Chondrocyte (in vitro differentiated cells): ENCODE measurements at regions not wholly inside any gene's neighbourhood (a gene's known extent, or its start where the extent isn't known, plus 50 kb on each side); places are given as distances from the start of the nearest gene placed in this dataset.
"Not testable (repeated sequence)": the region's sequence is repeated elsewhere in the genome, so short reads cannot be mapped to it uniquely, and the experiment has no call there.

Experiments used
- DNase-seq: peaks from one replicate; pipeline ENCODE4 v3.0.0; 2021; ENCODE audit warnings: mixed read lengths, low spot score
- H3K27ac Mint-ChIP-seq: one replicate; pipeline ENCODE4 v1.8.0; 2021; ENCODE audit warnings: mild to moderate bottlenecking, moderate library complexity, mixed read lengths; ENCODE audit not compliant: unreplicated experiment
- H3K27me3 Mint-ChIP-seq: 2 replicates; pipeline ENCODE4 v1.8.0; 2021; ENCODE audit warnings: low read depth, mixed read lengths
- H3K36me3 Mint-ChIP-seq: 2 replicates; pipeline ENCODE4 v1.8.0; 2021; ENCODE audit warnings: low read depth, mixed read lengths
- H3K4me1 Mint-ChIP-seq: 2 replicates; pipeline ENCODE4 v1.8.0; 2021; ENCODE audit warnings: low read depth, mild to moderate bottlenecking, mixed read lengths
- H3K4me3 Mint-ChIP-seq: one replicate; pipeline ENCODE4 v1.8.0; 2021; ENCODE audit warnings: mild to moderate bottlenecking, moderate library complexity, mixed read lengths; ENCODE audit not compliant: unreplicated experiment
- H3K9me3 Mint-ChIP-seq: 2 replicates; pipeline ENCODE4 v1.8.0; 2021; ENCODE audit warnings: low read depth, mixed read lengths
- CTCF ChIP-seq: fragments of 200-600 bp; sonication (generic); IDR thresholded peaks from 2 replicates; pipeline ENCODE4 v1.5.0; 2021; ENCODE audit warnings: antibody characterized with exemption, mild to moderate bottlenecking, moderate library complexity

DNA sequence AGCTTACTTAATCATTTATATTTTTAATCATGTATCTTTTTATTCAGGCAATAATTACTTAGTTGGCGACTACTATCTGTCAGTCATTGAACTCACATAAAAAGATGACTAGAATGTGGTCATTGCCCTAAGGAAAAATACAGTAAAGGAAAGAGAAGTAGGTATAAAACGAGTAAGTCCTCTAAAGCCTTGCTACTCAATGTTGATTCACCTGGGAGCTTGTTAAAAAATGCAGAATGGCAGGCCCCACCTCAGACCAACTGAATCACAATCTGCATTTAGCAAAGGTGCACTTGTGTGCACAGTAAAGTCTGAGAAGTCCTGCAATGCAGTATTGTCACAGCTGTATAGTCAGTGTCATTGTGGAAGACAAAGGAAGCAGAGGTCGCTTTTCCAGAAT lies 592.4 kb downstream of the CSNK1G3 start:
- TF ChIP-seq CTCF = no peak
- no peaks in the 10 kb centered on the region for H3K27me3 Mint-ChIP-seq

DNA sequence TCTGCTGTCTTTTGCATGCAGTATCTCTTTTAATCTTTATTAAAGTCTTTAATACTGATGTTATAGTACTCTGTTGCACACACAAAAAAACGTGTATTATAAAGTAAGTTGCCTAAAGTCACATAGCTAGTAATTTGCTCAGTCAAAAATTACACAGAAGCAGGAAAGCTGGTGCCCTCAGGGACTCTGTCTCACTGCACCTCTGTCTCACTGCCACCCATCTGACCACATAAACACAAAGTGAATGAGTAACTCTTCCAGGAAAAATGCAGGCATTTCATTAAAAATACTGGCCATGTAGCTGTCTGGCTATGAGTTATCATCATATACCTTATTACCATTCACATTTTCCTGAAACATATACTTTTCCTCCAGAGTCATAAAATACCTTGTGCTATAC lies 591.7 kb downstream of the CSNK1G3 start:
- DNase-seq = no peak
- no peak for TF ChIP-seq CTCF
- Mint-ChIP-seq H3K36me3 (no peaks in the 10 kb centered on the region), H3K4me1 (peaks cover 17% of the 10 kb centered on the region), H3K27ac (no peak overlapping the region), H3K4me3 (no peak overlapping the region), H3K9me3 (no peaks in the 10 kb centered on the region), H3K27me3 (no peaks in the 10 kb centered on the region)

More for the DNA sequence above, 592.4 kb downstream of the CSNK1G3 start:
- no peak overlapping the region for H3K4me3 Mint-ChIP-seq
- H3K9me3 Mint-ChIP-seq = no peaks in the 10 kb centered on the region
- no peak overlapping the region for H3K27ac Mint-ChIP-seq
- DNase-seq = no peak
- H3K36me3 Mint-ChIP-seq = no peaks in the 10 kb centered on the region
- peaks cover 17% of the 10 kb centered on the region for H3K4me1 Mint-ChIP-seq

GRCh38 chr5:124103056-124103455 lies 591.1 kb downstream of the CSNK1G3 start:
- H3K9me3 Mint-ChIP-seq, H3K4me3 Mint-ChIP-seq, H3K36me3 Mint-ChIP-seq, DNase-seq, H3K27ac Mint-ChIP-seq, H3K27me3 Mint-ChIP-seq: not testable (repeated sequence)
- peaks cover 17% of the 10 kb centered on the region for H3K4me1 Mint-ChIP-seq

- H3K4me3 Mint-ChIP-seq = no peak overlapping the region
- H3K27me3 Mint-ChIP-seq = no peaks in the 10 kb centered on the region
- no peak overlapping the region for H3K27ac Mint-ChIP-seq
- no peaks in the 10 kb centered on the region for H3K36me3 Mint-ChIP-seq
- DNase-seq = no peak
- peaks cover 17% of the 10 kb centered on the region for H3K4me1 Mint-ChIP-seq
- no peak for TF ChIP-seq CTCF
- no peaks in the 10 kb centered on the region for H3K9me3 Mint-ChIP-seq
These were observed 590.5 kb downstream of the CSNK1G3 start for GRCh38 chr5:124102486-124102885.

DNA sequence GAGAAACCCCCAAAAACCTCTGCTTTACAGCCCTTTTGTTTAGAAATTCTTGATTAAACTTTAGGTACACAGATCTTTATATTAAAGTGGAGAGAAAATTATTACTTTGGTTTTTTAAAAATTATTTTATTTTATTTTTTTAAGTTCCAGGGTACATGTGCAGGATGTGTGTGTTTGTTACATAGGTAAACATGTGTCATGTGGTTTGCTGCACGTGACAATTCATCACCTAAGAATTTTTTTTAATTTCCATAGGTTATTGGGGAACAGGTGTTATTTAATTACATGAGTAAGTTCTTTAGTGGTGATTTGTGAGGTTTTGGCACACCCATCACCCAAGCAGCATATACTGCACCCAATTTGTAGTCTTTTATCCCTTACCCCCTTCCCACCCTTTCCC lies 581.7 kb downstream of the CSNK1G3 start:
- no peaks in the 10 kb centered on the region for H3K4me1 Mint-ChIP-seq

More for the DNA sequence above, 581.7 kb downstream of the CSNK1G3 start:
- Mint-ChIP-seq H3K36me3 (peaks cover 2% of the 10 kb centered on the region), H3K27ac (no peak overlapping the region), H3K27me3 (no peaks in the 10 kb centered on the region), H3K4me3 (no peak overlapping the region), H3K9me3 (peaks cover 22% of the 10 kb centered on the region)
- TF ChIP-seq CTCF = no peak
- DNase-seq = no peak
